ENCODE measurements at regions not wholly inside any gene's neighbourhood (a gene's known extent, or its start where the extent isn't known, plus 50 kb on each side); places are given as distances from the start of the nearest gene placed in this dataset.

DNA sequence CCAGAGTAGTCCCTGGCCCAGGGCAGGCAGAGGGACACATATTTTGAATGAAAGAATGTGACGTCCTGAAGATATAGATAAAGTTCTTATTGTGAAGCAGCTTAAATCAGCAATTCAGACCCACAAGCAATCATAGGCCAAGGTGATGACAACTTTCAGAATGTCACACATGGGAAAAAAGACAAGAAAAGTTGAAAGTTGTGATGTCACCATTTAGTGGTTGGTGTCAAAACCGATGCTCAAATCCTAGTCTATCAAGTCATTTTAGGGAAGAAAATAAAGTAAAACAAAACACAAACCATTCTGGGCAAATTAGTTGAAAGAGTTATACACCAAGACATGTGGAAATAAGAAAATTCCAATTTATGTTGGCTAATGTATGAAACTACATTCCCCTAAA lies 710.8 kb downstream of the DOK5 start:
- TF ChIP-seq, protein P1, sequence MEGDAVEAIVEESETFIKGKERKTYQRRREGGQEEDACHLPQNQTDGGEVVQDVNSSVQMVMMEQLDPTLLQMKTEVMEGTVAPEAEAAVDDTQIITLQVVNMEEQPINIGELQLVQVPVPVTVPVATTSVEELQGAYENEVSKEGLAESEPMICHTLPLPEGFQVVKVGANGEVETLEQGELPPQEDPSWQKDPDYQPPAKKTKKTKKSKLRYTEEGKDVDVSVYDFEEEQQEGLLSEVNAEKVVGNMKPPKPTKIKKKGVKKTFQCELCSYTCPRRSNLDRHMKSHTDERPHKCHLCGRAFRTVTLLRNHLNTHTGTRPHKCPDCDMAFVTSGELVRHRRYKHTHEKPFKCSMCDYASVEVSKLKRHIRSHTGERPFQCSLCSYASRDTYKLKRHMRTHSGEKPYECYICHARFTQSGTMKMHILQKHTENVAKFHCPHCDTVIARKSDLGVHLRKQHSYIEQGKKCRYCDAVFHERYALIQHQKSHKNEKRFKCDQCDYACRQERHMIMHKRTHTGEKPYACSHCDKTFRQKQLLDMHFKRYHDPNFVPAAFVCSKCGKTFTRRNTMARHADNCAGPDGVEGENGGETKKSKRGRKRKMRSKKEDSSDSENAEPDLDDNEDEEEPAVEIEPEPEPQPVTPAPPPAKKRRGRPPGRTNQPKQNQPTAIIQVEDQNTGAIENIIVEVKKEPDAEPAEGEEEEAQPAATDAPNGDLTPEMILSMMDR (IDR thresholded peaks at IDR 0.05) = no peak
- no peak for TF ChIP-seq ZFX (IDR thresholded peaks at IDR 0.05; ENCODE audit: borderline replicate concordance)
